ENCODE measurements at regions not wholly inside any gene's neighbourhood (a gene's known extent, or its start where the extent isn't known, plus 50 kb on each side); places are given as distances from the start of the nearest gene placed in this dataset.

DNA sequence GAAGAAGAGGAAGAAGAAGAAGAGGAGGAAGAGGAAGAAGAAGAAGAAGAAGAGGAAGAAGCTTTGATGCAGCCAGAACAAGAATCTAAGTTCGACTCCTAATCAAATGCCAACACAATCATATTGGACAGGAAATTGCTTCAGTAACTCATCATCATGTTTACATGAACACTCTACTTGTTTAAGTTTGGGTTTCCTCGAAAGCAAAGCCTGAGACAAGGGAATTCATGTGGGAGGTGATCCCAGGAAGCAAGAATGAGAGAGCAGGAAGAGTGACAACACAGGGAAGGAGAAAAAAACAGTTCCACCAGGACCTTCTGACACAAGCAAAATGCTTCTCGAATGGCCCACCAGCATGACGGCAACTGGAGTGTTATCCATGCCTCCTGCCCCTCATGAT, 279.0 kb downstream of the PMP22 start:
- no peak for TF ChIP-seq POLR2A (IDR thresholded peaks at IDR 0.05)
- TF ChIP-seq CTCF (IDR thresholded peaks at IDR 0.05): no peak
- ATAC-seq (no peak), DNase-seq (no peak)
- Histone ChIP-seq H3K9me3 (no peaks in the 10 kb centered on the region), H3K27me3 (no peaks in the 10 kb centered on the region), H3K4me3 (no peak overlapping the region), H3K36me3 (no peaks in the 10 kb centered on the region), H3K4me1 (no peaks in the 10 kb centered on the region), H3K27ac (no peak overlapping the region)
- intact Hi-C loops (cut with DNase I): no loop called here
- WGBS (ENCODE audit: insufficient coverage, low coverage, low lambda C conversion rate, missing lambda C conversion rate): 37% methylated on average over 4 of the region's 4 CpGs

DNA sequence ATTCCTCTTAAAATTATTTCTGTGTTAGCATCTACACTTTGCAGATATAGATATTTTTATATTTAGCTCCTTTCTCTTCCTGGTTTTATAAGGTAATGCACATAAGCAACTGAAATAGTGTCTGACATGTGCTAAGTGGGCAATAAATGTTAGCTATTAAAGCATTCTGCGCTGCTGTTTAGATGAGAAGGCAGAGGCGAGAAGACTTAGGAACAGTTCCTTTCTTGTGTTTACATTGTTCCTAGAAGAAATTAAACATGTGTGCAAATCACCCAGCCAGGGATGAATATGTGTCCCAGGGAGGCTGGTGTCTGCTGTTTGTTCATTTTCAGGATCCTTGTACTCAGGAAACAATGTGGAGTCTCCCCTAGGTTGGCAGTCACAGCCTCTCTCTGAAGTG, 292.3 kb downstream of the PMP22 start:
- Histone ChIP-seq H3K4me3 (no peak overlapping the region), H3K36me3 (no peaks in the 10 kb centered on the region), H3K4me1 (no peaks in the 10 kb centered on the region), H3K9me3 (peaks cover 0 to 3% (median 0%) of the 10 kb centered on the region in 4 donors), H3K27ac (no peak overlapping the region), H3K27me3 (no peaks in the 10 kb centered on the region)
- no peak for TF ChIP-seq POLR2A (IDR thresholded peaks at IDR 0.05)
- no peak for TF ChIP-seq CTCF (IDR thresholded peaks at IDR 0.05)
- 68% methylated on average over 2 of the region's 2 CpGs for WGBS (ENCODE audit: insufficient coverage, low coverage, low lambda C conversion rate, missing lambda C conversion rate)
- DNase-seq (no peak), ATAC-seq (no peak)
- intact Hi-C loops (cut with DNase I): no loop called here

GRCh38 chr17:14971054-14971453, 294.1 kb downstream of the PMP22 start:
- Histone ChIP-seq H3K4me3 (no peak overlapping the region), H3K36me3 (no peaks in the 10 kb centered on the region), H3K4me1 (no peaks in the 10 kb centered on the region), H3K27ac (no peak overlapping the region), H3K9me3 (peaks cover 0 to 3% (median 0%) of the 10 kb centered on the region in 4 donors), H3K27me3 (no peaks in the 10 kb centered on the region)
- TF ChIP-seq POLR2A (IDR thresholded peaks at IDR 0.05) (no peak), CTCF (IDR thresholded peaks at IDR 0.05) (no peak)
- ATAC-seq (no peak), DNase-seq (no peak)
- intact Hi-C loops (cut with DNase I): no loop called here

- intact Hi-C loops (cut with DNase I): no loop called here
- no peak overlapping the region for H3K4me3 ChIP-seq
- no peak overlapping the region for H3K27ac ChIP-seq
- WGBS (ENCODE audit: insufficient coverage, low coverage, low lambda C conversion rate, missing lambda C conversion rate): 47% methylated on average over 2 of the region's 2 CpGs
- no peaks in the 10 kb centered on the region for H3K4me1 ChIP-seq
- H3K27me3 ChIP-seq: no peaks in the 10 kb centered on the region
- no peaks in the 10 kb centered on the region for H3K36me3 ChIP-seq
- DNase-seq (no peak), ATAC-seq (no peak)
- H3K9me3 ChIP-seq: no peaks in the 10 kb centered on the region
- no peak for TF ChIP-seq CTCF (IDR thresholded peaks at IDR 0.05)
Measured at GRCh38 chr17:14959106-14959648, 305.9 kb downstream of the PMP22 start.

- Histone ChIP-seq H3K9me3 (no peaks in the 10 kb centered on the region), H3K4me1 (no peaks in the 10 kb centered on the region), H3K27ac (no peak overlapping the region), H3K4me3 (no peak overlapping the region), H3K36me3 (no peaks in the 10 kb centered on the region), H3K27me3 (peaks cover 0 to 3% of the 10 kb centered on the region in 2 donors)
- no peak for DNase-seq
- no peak for ATAC-seq
- intact Hi-C loops (cut with DNase I): no loop called here
- no peak for TF ChIP-seq CTCF (IDR thresholded peaks at IDR 0.05)
- TF ChIP-seq POLR2A (IDR thresholded peaks at IDR 0.05): no peak
- 74% methylated on average over 5 of the region's 5 CpGs for WGBS (ENCODE audit: insufficient coverage, low coverage, low lambda C conversion rate, missing lambda C conversion rate)
Measured at GRCh38 chr17:14953405-14953804, 311.7 kb downstream of the PMP22 start.

Data from right lobe of liver (tissue), 6 donors.